IMR-90 (cell line): ENCODE measurements at regions not wholly inside any gene's neighbourhood (a gene's known extent, or its start where the extent isn't known, plus 50 kb on each side); places are given as distances from the start of the nearest gene placed in this dataset.

ENCODE experiments used
- ATAC-seq: fragments of 200-7000 bp; cut with Tn5 transposase; 2 replicates; pipeline ENCODE4 v1.9.1; 2020; ENCODE audit warnings: low read depth, mild to moderate bottlenecking, moderate library complexity
- BruUV-seq: library from RNA; stranded (reverse); fragments of 400-500 nt; replicated peaks from 2 replicates; lab custom pipeline; 2021; lab: Mats Ljungman, UMichigan
- CTCF ChIA-PET: fragments of 300-600 bp; formaldehyde crosslinking; extraction: SDS; loops from one replicate; lab custom pipeline; 2021; ENCODE audit warnings: antibody characterized with exemption; lab: Yijun Ruan, JAX
- POLR2A ChIA-PET: fragments of 300-600 bp; sonication (Branson Sonifier 250); formaldehyde crosslinking; loops from one replicate; lab custom pipeline; 2022; ENCODE audit warnings: antibody characterized with exemption; ENCODE audit not compliant: unreplicated experiment; lab: Charles Lee
- DNase-seq: peaks from one replicate; pipeline ENCODE4 v3.0.0; 2013
- H2AFZ ChIP-seq: replicated peaks from 2 replicates; pipeline ENCODE3; 2013; ENCODE audit warnings: low read length, mild to moderate bottlenecking; ENCODE audit not compliant: poor library complexity
- H2AK5ac ChIP-seq: 2 replicates; pipeline ENCODE4 v1.6.1; 2013; ENCODE audit warnings: low read depth, low read length, inconsistent platforms
- H2AK9ac ChIP-seq: replicated peaks from 2 replicates; pipeline ENCODE3; 2013; ENCODE audit warnings: mild to moderate bottlenecking, low read depth, low read length, moderate library complexity; ENCODE audit not compliant: poor library complexity
- H2BK120ac ChIP-seq: 2 replicates; pipeline ENCODE4 v1.6.1; 2013; ENCODE audit warnings: low read depth, low read length, inconsistent platforms
- H2BK15ac ChIP-seq: 3 replicates; pipeline ENCODE4 v1.6.1; 2013; ENCODE audit warnings: low read depth, low read length, inconsistent platforms
- H2BK20ac ChIP-seq: 2 replicates; pipeline ENCODE4 v1.6.1; 2013; ENCODE audit warnings: low read depth, mild to moderate bottlenecking, inconsistent platforms, low read length, moderate library complexity
- H2BK5ac ChIP-seq: 2 replicates; pipeline ENCODE4 v1.6.1; 2013; ENCODE audit warnings: mild to moderate bottlenecking, low read depth, low read length, inconsistent platforms; ENCODE audit not compliant: poor library complexity, severe bottlenecking
- H3K14ac ChIP-seq: replicated peaks from 2 replicates; pipeline ENCODE4 v1.6.1; 2013; ENCODE audit warnings: low read depth, low read length, inconsistent platforms
- H3K18ac ChIP-seq: 2 replicates; pipeline ENCODE4 v1.6.1; 2013; ENCODE audit warnings: low read depth, low read length, control low read depth
- H3K23ac ChIP-seq: 2 replicates; pipeline ENCODE4 v1.6.1; 2013; ENCODE audit warnings: low read depth, low read length, inconsistent platforms
- H3K27ac ChIP-seq: 2 replicates; pipeline ENCODE4 v1.5.1; 2013; ENCODE audit warnings: mild to moderate bottlenecking, control low read depth, low read length; ENCODE audit not compliant: insufficient read depth
- H3K27me3 ChIP-seq: 2 replicates; pipeline ENCODE4 v1.6.1; 2013; ENCODE audit warnings: low read length; ENCODE audit not compliant: control insufficient read depth, insufficient read depth
- H3K36me3 ChIP-seq: 2 replicates; pipeline ENCODE4 v1.6.1; 2013; ENCODE audit warnings: low read length, mixed read lengths; ENCODE audit not compliant: control insufficient read depth, insufficient read depth
- H3K4ac ChIP-seq: 2 replicates; pipeline ENCODE4 v1.6.1; 2013; ENCODE audit warnings: low read depth, low read length, inconsistent platforms
- H3K4me1 ChIP-seq: 2 replicates; pipeline ENCODE4 v1.6.1; 2013; ENCODE audit warnings: low read length, mixed read lengths; ENCODE audit not compliant: control insufficient read depth, insufficient read depth
- H3K4me2 ChIP-seq: 2 replicates; pipeline ENCODE4 v1.6.1; 2013; ENCODE audit warnings: low read depth, mild to moderate bottlenecking, control low read depth, low read length, moderate library complexity
- H3K4me3 ChIP-seq: 2 replicates; pipeline ENCODE4 v1.5.1; 2013; ENCODE audit warnings: low read depth, mild to moderate bottlenecking, control low read depth, low read length, moderate library complexity; ENCODE audit not compliant: insufficient read depth
- H3K56ac ChIP-seq: 2 replicates; pipeline ENCODE4 v1.6.1; 2013; ENCODE audit warnings: low read length, inconsistent platforms; ENCODE audit not compliant: insufficient read depth; ENCODE audit errors: extremely low read depth
- H3K79me1 ChIP-seq, 2 experiments: 2 replicates each; pipeline ENCODE4 v1.6.1; 2013; ENCODE audit warnings: low read length in 2 of 2, inconsistent platforms in 1 of 2, low read depth in 1 of 2
- H3K9ac ChIP-seq: 2 replicates; pipeline ENCODE4 v1.6.1; 2013; ENCODE audit warnings: low read depth, low read length, control low read depth
- H3K9me1 ChIP-seq: 2 replicates; pipeline ENCODE4 v1.6.1; 2013; ENCODE audit warnings: low read length, inconsistent platforms; ENCODE audit not compliant: insufficient read depth
- H3K9me3 ChIP-seq: 2 replicates; pipeline ENCODE4 v1.6.1; 2013; ENCODE audit warnings: low read length; ENCODE audit not compliant: control insufficient read depth, insufficient read depth
- H4K20me1 ChIP-seq: 2 replicates; pipeline ENCODE4 v1.6.1; 2013; ENCODE audit warnings: low read length, inconsistent platforms; ENCODE audit not compliant: insufficient read depth
- H4K5ac ChIP-seq: 2 replicates; pipeline ENCODE4 v1.6.1; 2013; ENCODE audit warnings: mild to moderate bottlenecking, low read depth, low read length, control low read depth
- H4K8ac ChIP-seq, 2 experiments: 2 replicates each; pipeline ENCODE4 v1.6.1; 2013; ENCODE audit warnings: low read depth in 2 of 2, low read length in 2 of 2, control low read depth in 1 of 2, inconsistent platforms in 1 of 2
- H4K91ac ChIP-seq: 2 replicates; pipeline ENCODE4 v1.6.1; 2013; ENCODE audit warnings: low read depth, low read length, inconsistent platforms; ENCODE audit not compliant: insufficient read depth
- BHLHE40 ChIP-seq: fragments of 150-350 bp; IDR thresholded peaks from 2 replicates; pipeline ENCODE4 v1.6.1; 2016; ENCODE audit warnings: mild to moderate bottlenecking, low read depth, low read length
- CEBPB ChIP-seq: IDR thresholded peaks from 2 replicates; pipeline ENCODE4 v1.6.1; 2012; ENCODE audit warnings: low read depth, low read length, improper control_type of control experiment
- CHD1 ChIP-seq: IDR thresholded peaks from 2 replicates; pipeline ENCODE4 v1.6.1; 2012; ENCODE audit warnings: low read depth, low read length, improper control_type of control experiment
- CTCF ChIP-seq: conservative IDR thresholded peaks from 2 replicates; pipeline ENCODE4 v1.5.1; 2012; ENCODE audit warnings: mild to moderate bottlenecking, low read depth, low read length, improper control_type of control experiment
- FOS ChIP-seq: fragments of 150-350 bp; IDR thresholded peaks from 2 replicates; pipeline ENCODE4 v1.6.1; 2016; ENCODE audit warnings: low read depth, low read length
- MAFK ChIP-seq: IDR thresholded peaks from 2 replicates; pipeline ENCODE4 v1.6.1; 2012; ENCODE audit warnings: low read depth, low read length, improper control_type of control experiment
- MAZ ChIP-seq: IDR thresholded peaks from 2 replicates; pipeline ENCODE4 v1.6.1; 2012; ENCODE audit warnings: low read depth, mild to moderate bottlenecking, low read length, improper control_type of control experiment, moderate library complexity, borderline replicate concordance
- MXI1 ChIP-seq: IDR thresholded peaks from 2 replicates; pipeline ENCODE4 v1.6.1; 2012; ENCODE audit warnings: low read depth, mild to moderate bottlenecking, low read length, moderate library complexity, borderline replicate concordance
- NFE2L2 ChIP-seq: fragments of 150-350 bp; IDR thresholded peaks from 2 replicates; pipeline ENCODE4 v1.6.1; 2016; ENCODE audit warnings: low read depth, mild to moderate bottlenecking, low read length
- POLR2A ChIP-seq: IDR thresholded peaks from 2 replicates; pipeline ENCODE4 v1.6.1; 2012; ENCODE audit warnings: mild to moderate bottlenecking, low read depth, low read length
- RAD21 ChIP-seq: IDR thresholded peaks from 2 replicates; pipeline ENCODE4 v1.6.1; 2012; ENCODE audit warnings: low read length, improper control_type of control experiment
- RCOR1 ChIP-seq: IDR thresholded peaks from 2 replicates; pipeline ENCODE4 v1.6.1; 2012; ENCODE audit warnings: mild to moderate bottlenecking, low read length, improper control_type of control experiment; ENCODE audit not compliant: insufficient replicate concordance
- RFX5 ChIP-seq: IDR thresholded peaks from 2 replicates; pipeline ENCODE4 v1.8.0; 2012; ENCODE audit warnings: low read depth, mild to moderate bottlenecking, low read length, moderate library complexity
- SMC3 ChIP-seq: fragments of 150-350 bp; IDR thresholded peaks from 2 replicates; pipeline ENCODE4 v1.6.1; 2016; ENCODE audit warnings: low read depth, mild to moderate bottlenecking, antibody characterized with exemption, low read length, moderate library complexity
- WGBS, 2 experiments: methylation state at CpG; one replicate each; pipeline versions ENCODE4 v1.1.5 to v1.1.7; 2013; ENCODE audit warnings: missing lambda C conversion rate in 2 of 2; ENCODE audit not compliant: insufficient read length in 1 of 2; ENCODE audit errors: extremely low coverage in 2 of 2; 5-methylcytosine and 5-hydroxymethylcytosine counted together
- dilution Hi-C: fragments of 300-500 bp; cut with HindIII; formaldehyde crosslinking; loops from one replicate; pipeline ENCODE4 v1.14.3; 2018; ENCODE audit warnings: low sequenced_read_pairs; ENCODE audit not compliant: unreplicated experiment
- in situ Hi-C: fragments of 300-500 bp; cut with MboI; formaldehyde crosslinking; loops from 3 replicates; pipeline ENCODE4 v1.14.3; 2019; ENCODE audit warnings: low sequenced_read_pairs, inconsistent platforms, mixed read lengths
- intact Hi-C: fragments of 100-400 bp; cut with micrococcal nuclease; formaldehyde crosslinking; loops from 2 replicates; pipeline ENCODE4 v1.10.0; 2022
- TF ChIP-seq, protein P1 (sequence below): fragments of 150-350 bp; IDR thresholded peaks from 2 replicates; pipeline ENCODE4 v1.6.1; 2016; ENCODE audit warnings: low read depth, mild to moderate bottlenecking, low read length, moderate library complexity, borderline replicate concordance
- TF ChIP-seq, protein P2 (sequence below): fragments of 150-350 bp; IDR thresholded peaks from 2 replicates; pipeline ENCODE4 v1.6.1; 2017; ENCODE audit warnings: mild to moderate bottlenecking, antibody characterized with exemption, low read length, low read depth

- Histone ChIP-seq H4K20me1 (no peaks in the 10 kb centered on the region), H3K18ac (no peak overlapping the region), H4K5ac (no peak overlapping the region), H3K56ac (no peak overlapping the region), H4K8ac (no peak overlapping the region), H3K27ac (no peak overlapping the region), H3K27me3 (no peaks in the 10 kb centered on the region), H3K4me1 (no peaks in the 10 kb centered on the region), H2BK20ac (no peak overlapping the region), H2BK120ac (no peak overlapping the region), H4K91ac (no peak overlapping the region), H3K9ac (no peak overlapping the region), H3K36me3 (no peaks in the 10 kb centered on the region), H3K79me1 (no peaks in the 10 kb centered on the region), H3K14ac (no peak overlapping the region), H2BK5ac (no peak overlapping the region), H2AK5ac (no peak overlapping the region), H3K23ac (no peak overlapping the region), H2BK15ac (no peak overlapping the region), H3K4ac (no peak overlapping the region), H2AK9ac (no peak overlapping the region), H2AFZ (no peak overlapping the region), H3K9me1 (no peaks in the 10 kb centered on the region), H3K9me3 (no peaks in the 10 kb centered on the region), H3K4me2 (no peak overlapping the region), H3K4me3 (no peak overlapping the region)
- no peak for TF ChIP-seq MXI1
- TF ChIP-seq, protein P1, sequence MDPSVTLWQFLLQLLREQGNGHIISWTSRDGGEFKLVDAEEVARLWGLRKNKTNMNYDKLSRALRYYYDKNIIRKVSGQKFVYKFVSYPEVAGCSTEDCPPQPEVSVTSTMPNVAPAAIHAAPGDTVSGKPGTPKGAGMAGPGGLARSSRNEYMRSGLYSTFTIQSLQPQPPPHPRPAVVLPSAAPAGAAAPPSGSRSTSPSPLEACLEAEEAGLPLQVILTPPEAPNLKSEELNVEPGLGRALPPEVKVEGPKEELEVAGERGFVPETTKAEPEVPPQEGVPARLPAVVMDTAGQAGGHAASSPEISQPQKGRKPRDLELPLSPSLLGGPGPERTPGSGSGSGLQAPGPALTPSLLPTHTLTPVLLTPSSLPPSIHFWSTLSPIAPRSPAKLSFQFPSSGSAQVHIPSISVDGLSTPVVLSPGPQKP, result no peak
- TF ChIP-seq NFE2L2, result no peak
- no peak for TF ChIP-seq SMC3
- TF ChIP-seq, protein P2, sequence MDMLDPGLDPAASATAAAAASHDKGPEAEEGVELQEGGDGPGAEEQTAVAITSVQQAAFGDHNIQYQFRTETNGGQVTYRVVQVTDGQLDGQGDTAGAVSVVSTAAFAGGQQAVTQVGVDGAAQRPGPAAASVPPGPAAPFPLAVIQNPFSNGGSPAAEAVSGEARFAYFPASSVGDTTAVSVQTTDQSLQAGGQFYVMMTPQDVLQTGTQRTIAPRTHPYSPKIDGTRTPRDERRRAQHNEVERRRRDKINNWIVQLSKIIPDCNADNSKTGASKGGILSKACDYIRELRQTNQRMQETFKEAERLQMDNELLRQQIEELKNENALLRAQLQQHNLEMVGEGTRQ, result no peak
- TF ChIP-seq POLR2A, result no peak
- TF ChIP-seq BHLHE40, result no peak
- no peak for TF ChIP-seq CEBPB
- no peak for TF ChIP-seq CHD1
- TF ChIP-seq CTCF, result no peak
- no peak for TF ChIP-seq RAD21
- TF ChIP-seq RFX5, result no peak
- TF ChIP-seq FOS, result no peak
- TF ChIP-seq MAZ, result no peak
- no peak for TF ChIP-seq MAFK
- TF ChIP-seq RCOR1, result no peak
- no TSS peak for BruUV-seq
- in situ Hi-C loops (no loop called here), dilution Hi-C loops (no loop called here), intact Hi-C loops (no loop called here)
- ATAC-seq (no peak), DNase-seq (no peak)
- 100% methylated on average over 1 of the region's 4 CpGs; no CpG with 5 or more reads in 1 of the 2 experiments for WGBS, 2 experiments
- ChIA-PET POLR2A (no interaction called here), CTCF (no interaction called here)
Measured at GRCh38 chr1:193356249-193356648, 169.8 kb upstream of the B3GALT2 start.
